CD8-positive, alpha-beta memory T cell (primary cell): ENCODE measurements at regions not wholly inside any gene's neighbourhood (a gene's known extent, or its start where the extent isn't known, plus 50 kb on each side); places are given as distances from the start of the nearest gene placed in this dataset.

Source experiments
- CTCF ChIA-PET: fragments of 350-600 bp; sonication (Branson Sonifier 250); formaldehyde crosslinking; loops from one replicate; lab custom pipeline; 2021; ENCODE audit warnings: antibody characterized with exemption; lab: Charles Lee
- POLR2A ChIA-PET: fragments of 350-600 bp; sonication (Branson Sonifier 250); formaldehyde crosslinking; loops from one replicate; lab custom pipeline; 2021; ENCODE audit warnings: antibody characterized with exemption; lab: Charles Lee
- DNase-seq, 5 donors: peaks; one replicate each; pipeline versions ENCODE4 v3.0.0 to v3.0.0-alpha.2; 2020 to 2022; ENCODE audit warnings: mixed read lengths in 1 of 5
- H3K27ac ChIP-seq: one replicate; pipeline ENCODE4 v1.7.0; 2013; ENCODE audit warnings: low read depth, mild to moderate bottlenecking, low read length, moderate library complexity
- H3K27me3 ChIP-seq: 2 replicates; pipeline ENCODE4 v1.7.0; 2013; ENCODE audit warnings: low read length, mild to moderate bottlenecking; ENCODE audit not compliant: insufficient read depth, poor library complexity, severe bottlenecking
- H3K36me3 ChIP-seq: 2 replicates; pipeline ENCODE4 v1.7.0; 2013; ENCODE audit warnings: mild to moderate bottlenecking, low read length, moderate library complexity; ENCODE audit not compliant: insufficient read depth
- H3K4me1 ChIP-seq: 2 replicates; pipeline ENCODE4 v1.7.0; 2013; ENCODE audit warnings: mild to moderate bottlenecking, low read length, moderate library complexity; ENCODE audit not compliant: insufficient read depth
- H3K4me3 ChIP-seq: 2 replicates; pipeline ENCODE4 v1.7.0; 2013; ENCODE audit warnings: mild to moderate bottlenecking, low read length
- H3K9me3 ChIP-seq: 2 replicates; pipeline ENCODE4 v1.7.0; 2013; ENCODE audit warnings: mild to moderate bottlenecking, low read length
- H3K27ac Mint-ChIP-seq, 8 donors: one replicate each; pipeline ENCODE4 v1.8.0; 2020 to 2021; ENCODE audit warnings: mixed read lengths in 8 of 8, mild to moderate bottlenecking in 6 of 8, inconsistent platforms in 3 of 8, moderate library complexity in 3 of 8
- H3K27me3 Mint-ChIP-seq, 2 donors: one replicate each; pipeline ENCODE4 v1.8.0; 2020 to 2021; ENCODE audit warnings: mixed read lengths in 2 of 2, mild to moderate bottlenecking in 1 of 2, moderate library complexity in 1 of 2
- H3K36me3 Mint-ChIP-seq, 3 donors: one replicate each; pipeline ENCODE4 v1.8.0; 2020 to 2021; ENCODE audit warnings: mixed read lengths in 3 of 3, inconsistent platforms in 1 of 3, mild to moderate bottlenecking in 1 of 3
- H3K4me1 Mint-ChIP-seq, 3 donors: one replicate each; pipeline ENCODE4 v1.8.0; 2020 to 2021; ENCODE audit warnings: mixed read lengths in 3 of 3, inconsistent platforms in 1 of 3, mild to moderate bottlenecking in 1 of 3
- H3K4me3 Mint-ChIP-seq, 7 donors: one replicate each; pipeline ENCODE4 v1.8.0; 2020 to 2021; ENCODE audit warnings: mixed read lengths in 7 of 7, mild to moderate bottlenecking in 6 of 7, moderate library complexity in 4 of 7, inconsistent platforms in 2 of 7
- H3K9me3 Mint-ChIP-seq, 5 donors: one replicate each; pipeline ENCODE4 v1.8.0; 2020 to 2022; ENCODE audit warnings: mixed read lengths in 5 of 5, mild to moderate bottlenecking in 3 of 5, moderate library complexity in 2 of 5, inconsistent platforms in 1 of 5

DNA sequence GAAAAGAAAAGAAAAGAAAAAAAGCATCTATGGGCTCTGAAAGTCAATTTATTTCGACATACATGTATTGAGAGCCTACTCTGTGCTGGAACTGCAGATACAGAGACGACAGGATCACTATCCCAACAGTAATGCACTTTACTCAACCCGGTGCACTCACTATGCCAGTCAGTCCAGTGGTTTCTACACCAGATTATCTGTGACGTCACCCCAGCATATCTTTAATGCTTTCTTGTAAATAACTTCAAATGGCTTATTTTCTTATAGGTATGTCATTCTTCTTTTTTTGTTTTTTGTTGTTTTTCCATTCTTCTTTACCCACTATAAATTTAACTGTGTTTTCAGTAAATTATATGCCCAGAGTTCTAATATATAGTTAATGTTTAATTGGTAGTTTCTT, 800.0 kb upstream of the FANCL start:
- no peak overlapping the region for H3K27ac ChIP-seq
- no peak for DNase-seq
- H3K27me3 ChIP-seq: no peaks in the 10 kb centered on the region
- no peaks in the 10 kb centered on the region for H3K9me3 ChIP-seq
- no peak overlapping the region for H3K4me3 ChIP-seq
- Mint-ChIP-seq H3K4me3 (no peak overlapping the region), H3K27ac (no peak overlapping the region), H3K36me3 (no peaks in the 10 kb centered on the region), H3K27me3 (no peaks in the 10 kb centered on the region), H3K4me1 (no peaks in the 10 kb centered on the region), H3K9me3 (peaks cover 0 to 16% (median 2%) of the 10 kb centered on the region in 5 donors)
- CTCF ChIA-PET: no interaction called here
- no peaks in the 10 kb centered on the region for H3K36me3 ChIP-seq
- POLR2A ChIA-PET: no interaction called here
- H3K4me1 ChIP-seq: no peaks in the 10 kb centered on the region

DNA sequence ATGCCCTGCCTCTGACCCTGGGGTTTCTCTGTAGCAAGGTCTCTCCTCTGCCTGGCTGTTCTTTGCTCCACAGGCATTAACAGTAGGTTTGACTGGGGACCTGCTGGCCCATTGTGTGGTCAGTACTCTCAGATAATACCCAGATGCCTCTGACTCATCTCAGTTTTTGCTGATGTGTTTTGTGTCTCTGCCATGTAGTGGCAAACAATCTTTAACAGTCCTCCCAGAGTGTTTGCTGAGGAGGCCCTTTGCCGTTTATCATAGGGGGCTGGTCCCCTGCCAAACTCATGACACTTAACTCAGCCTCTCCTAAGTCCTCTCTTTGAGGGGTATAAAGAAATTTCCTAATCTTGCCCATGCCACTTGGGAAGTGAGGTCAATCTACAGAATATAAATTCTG, 793.7 kb upstream of the FANCL start:
- no peak for DNase-seq
- Mint-ChIP-seq H3K27me3 (peaks cover 0 to 1% of the 10 kb centered on the region in 2 donors), H3K4me1 (no peaks in the 10 kb centered on the region), H3K27ac (peak overlapping the region in 1 of 8 donors; percentile 18), H3K36me3 (no peaks in the 10 kb centered on the region), H3K9me3 (peaks cover 0 to 11% (median 2%) of the 10 kb centered on the region in 5 donors), H3K4me3 (no peak overlapping the region)
- no peaks in the 10 kb centered on the region for H3K9me3 ChIP-seq
- no peak overlapping the region for H3K27ac ChIP-seq
- no peaks in the 10 kb centered on the region for H3K4me1 ChIP-seq
- H3K27me3 ChIP-seq: no peaks in the 10 kb centered on the region
- no peak overlapping the region for H3K4me3 ChIP-seq
- ChIA-PET POLR2A (no interaction called here), CTCF (no interaction called here)
- no peaks in the 10 kb centered on the region for H3K36me3 ChIP-seq

DNA sequence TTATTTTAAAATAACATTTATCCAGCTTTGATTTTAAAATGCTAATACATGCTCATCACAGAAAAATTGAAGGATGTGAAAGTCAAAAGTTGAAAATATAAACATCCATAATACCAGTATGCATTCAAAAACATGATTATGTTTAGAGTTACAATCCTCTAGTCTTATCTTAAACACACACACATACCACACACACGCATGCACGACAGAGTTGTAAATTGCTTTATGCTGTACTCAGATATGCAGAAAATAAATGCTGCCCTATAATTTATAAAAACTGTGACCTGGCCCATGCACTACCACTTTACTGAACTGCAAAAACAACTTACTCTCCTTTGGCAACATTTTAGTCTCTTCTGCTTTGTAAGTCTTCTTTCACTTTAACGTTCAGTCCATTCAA, 793.0 kb upstream of the FANCL start:
- no peak overlapping the region for H3K27ac ChIP-seq
- DNase-seq: no peak
- no peaks in the 10 kb centered on the region for H3K9me3 ChIP-seq
- H3K27me3 ChIP-seq: no peaks in the 10 kb centered on the region
- peaks cover 0 to 11% (median 2%) of the 10 kb centered on the region in 5 donors for H3K9me3 Mint-ChIP-seq
- H3K4me1 Mint-ChIP-seq: no peaks in the 10 kb centered on the region
- H3K27ac Mint-ChIP-seq: no peak overlapping the region
- no peaks in the 10 kb centered on the region for H3K36me3 ChIP-seq
- H3K4me1 ChIP-seq: no peaks in the 10 kb centered on the region
- ChIA-PET POLR2A (no interaction called here), CTCF (no interaction called here)
- H3K36me3 Mint-ChIP-seq: no peaks in the 10 kb centered on the region
- peaks cover 0 to 1% of the 10 kb centered on the region in 2 donors for H3K27me3 Mint-ChIP-seq
- no peak overlapping the region for H3K4me3 ChIP-seq
- H3K4me3 Mint-ChIP-seq: no peak overlapping the region

DNA sequence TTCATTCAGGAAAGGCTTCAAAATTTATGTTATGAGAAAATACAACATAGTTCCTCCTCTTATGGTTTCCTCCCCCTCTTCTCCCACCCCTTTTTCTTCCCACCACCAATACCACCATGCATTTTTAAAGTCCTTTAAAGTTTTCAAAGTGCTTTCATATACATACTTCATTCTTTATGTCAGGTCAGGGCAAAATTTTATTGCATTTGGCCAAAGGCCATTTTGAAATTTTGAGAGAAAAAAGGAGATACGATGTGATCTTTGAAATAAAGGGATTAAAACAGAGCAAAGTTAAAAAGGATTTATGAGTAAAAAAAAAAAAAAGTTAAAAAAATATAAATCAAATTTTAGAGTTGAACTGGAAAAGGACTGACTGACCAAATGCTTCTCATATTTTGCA, 792.5 kb upstream of the FANCL start:
- Mint-ChIP-seq H3K27ac (no peak overlapping the region), H3K9me3 (peaks cover 0 to 11% (median 2%) of the 10 kb centered on the region in 5 donors), H3K4me3 (no peak overlapping the region), H3K4me1 (no peaks in the 10 kb centered on the region), H3K27me3 (peaks cover 0 to 1% of the 10 kb centered on the region in 2 donors), H3K36me3 (no peaks in the 10 kb centered on the region)
- Histone ChIP-seq H3K27ac (no peak overlapping the region), H3K9me3 (no peaks in the 10 kb centered on the region), H3K4me1 (no peaks in the 10 kb centered on the region), H3K4me3 (no peak overlapping the region), H3K36me3 (no peaks in the 10 kb centered on the region), H3K27me3 (no peaks in the 10 kb centered on the region)
- ChIA-PET POLR2A (no interaction called here), CTCF (no interaction called here)
- no peak for DNase-seq

DNA sequence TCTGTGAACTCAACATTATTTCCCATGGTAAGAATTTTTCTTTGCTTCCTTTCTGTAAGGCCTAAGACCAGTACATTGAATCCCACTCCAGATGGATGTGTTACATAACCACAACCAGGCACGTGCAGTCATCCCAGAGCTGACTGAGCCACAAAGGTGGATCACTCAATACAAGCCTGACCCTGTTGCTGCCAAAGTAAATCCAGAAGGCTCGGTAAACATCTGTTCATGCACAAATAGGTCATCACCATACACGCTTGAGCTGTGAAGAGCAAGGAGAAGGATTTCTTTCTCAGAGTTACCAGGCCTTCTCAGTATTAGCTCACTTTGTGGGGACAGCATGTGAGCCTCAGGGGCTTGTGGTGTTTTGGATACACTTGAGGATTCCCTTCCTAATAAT, 791.4 kb upstream of the FANCL start:
- Mint-ChIP-seq H3K36me3 (no peaks in the 10 kb centered on the region), H3K27me3 (peaks cover 0 to 1% of the 10 kb centered on the region in 2 donors), H3K4me3 (no peak overlapping the region), H3K4me1 (no peaks in the 10 kb centered on the region), H3K27ac (no peak overlapping the region), H3K9me3 (peaks cover 0 to 4% (median 3%) of the 10 kb centered on the region in 5 donors)
- Histone ChIP-seq H3K4me3 (no peak overlapping the region), H3K27ac (no peak overlapping the region), H3K9me3 (no peaks in the 10 kb centered on the region), H3K4me1 (no peaks in the 10 kb centered on the region), H3K27me3 (no peaks in the 10 kb centered on the region), H3K36me3 (no peaks in the 10 kb centered on the region)
- no peak for DNase-seq
- ChIA-PET POLR2A (no interaction called here), CTCF (no interaction called here)

DNA sequence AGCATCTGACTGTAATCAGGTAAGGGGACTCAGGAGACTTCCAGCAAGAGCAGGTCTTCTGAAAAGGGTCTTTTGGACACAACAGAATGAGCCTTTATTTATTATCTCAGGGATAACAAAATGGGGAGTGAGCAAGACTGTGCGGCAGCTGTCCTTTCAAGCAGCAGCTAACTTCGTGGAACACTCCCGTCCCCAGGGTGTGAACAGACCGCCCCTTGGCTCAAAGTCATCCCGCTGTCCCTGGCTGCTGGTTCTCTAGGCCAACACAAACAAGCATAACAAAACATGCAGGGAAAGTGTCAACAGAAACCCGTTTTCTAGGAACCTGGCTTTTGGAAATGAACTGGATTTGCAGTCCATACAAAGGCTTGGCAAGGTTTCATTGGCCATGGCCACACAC, 787.9 kb upstream of the FANCL start:
- POLR2A ChIA-PET: no interaction called here
- no peaks in the 10 kb centered on the region for H3K36me3 Mint-ChIP-seq

DNA sequence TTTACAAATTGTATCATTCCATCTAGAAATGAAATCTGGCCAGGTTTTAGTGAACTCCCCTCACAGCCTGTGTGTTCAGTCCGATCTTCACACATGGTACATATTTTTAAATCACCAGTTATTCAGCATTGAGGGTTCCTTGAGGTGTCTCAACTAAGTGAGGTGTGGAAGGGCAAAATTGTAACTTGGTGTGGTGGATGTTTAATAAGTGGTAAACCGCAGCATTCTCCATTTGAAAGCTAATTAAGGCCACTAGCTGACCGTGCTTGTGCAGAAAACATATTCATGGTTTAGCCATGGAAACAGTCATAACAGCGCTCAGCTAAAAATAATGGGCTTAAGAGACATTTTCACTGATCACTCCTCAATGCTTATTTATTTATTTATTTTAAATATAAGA, 786.2 kb upstream of the FANCL start:
- Histone ChIP-seq H3K27ac (no peak overlapping the region), H3K4me3 (no peak overlapping the region), H3K27me3 (no peaks in the 10 kb centered on the region), H3K36me3 (no peaks in the 10 kb centered on the region), H3K9me3 (no peaks in the 10 kb centered on the region), H3K4me1 (no peaks in the 10 kb centered on the region)
- DNase-seq: no peak
- H3K27me3 Mint-ChIP-seq: peaks cover 0 to 1% of the 10 kb centered on the region in 2 donors
- no peak overlapping the region for H3K27ac Mint-ChIP-seq
- ChIA-PET CTCF (no interaction called here), POLR2A (no interaction called here)
- no peaks in the 10 kb centered on the region for H3K4me1 Mint-ChIP-seq
- peaks cover 0 to 2% (median 0%) of the 10 kb centered on the region in 5 donors for H3K9me3 Mint-ChIP-seq
- H3K4me3 Mint-ChIP-seq: no peak overlapping the region
- H3K36me3 Mint-ChIP-seq: no peaks in the 10 kb centered on the region

More for the DNA sequence above, 787.9 kb upstream of the FANCL start:
- H3K4me3 Mint-ChIP-seq: no peak overlapping the region
- no peak for DNase-seq
- CTCF ChIA-PET: no interaction called here
- Histone ChIP-seq H3K9me3 (no peaks in the 10 kb centered on the region), H3K4me1 (no peaks in the 10 kb centered on the region), H3K27me3 (no peaks in the 10 kb centered on the region), H3K36me3 (no peaks in the 10 kb centered on the region), H3K4me3 (no peak overlapping the region), H3K27ac (no peak overlapping the region)
- H3K27me3 Mint-ChIP-seq: peaks cover 0 to 1% of the 10 kb centered on the region in 2 donors
- no peaks in the 10 kb centered on the region for H3K4me1 Mint-ChIP-seq
- H3K9me3 Mint-ChIP-seq: peaks cover 0 to 2% (median 0%) of the 10 kb centered on the region in 5 donors
- no peak overlapping the region for H3K27ac Mint-ChIP-seq

DNA sequence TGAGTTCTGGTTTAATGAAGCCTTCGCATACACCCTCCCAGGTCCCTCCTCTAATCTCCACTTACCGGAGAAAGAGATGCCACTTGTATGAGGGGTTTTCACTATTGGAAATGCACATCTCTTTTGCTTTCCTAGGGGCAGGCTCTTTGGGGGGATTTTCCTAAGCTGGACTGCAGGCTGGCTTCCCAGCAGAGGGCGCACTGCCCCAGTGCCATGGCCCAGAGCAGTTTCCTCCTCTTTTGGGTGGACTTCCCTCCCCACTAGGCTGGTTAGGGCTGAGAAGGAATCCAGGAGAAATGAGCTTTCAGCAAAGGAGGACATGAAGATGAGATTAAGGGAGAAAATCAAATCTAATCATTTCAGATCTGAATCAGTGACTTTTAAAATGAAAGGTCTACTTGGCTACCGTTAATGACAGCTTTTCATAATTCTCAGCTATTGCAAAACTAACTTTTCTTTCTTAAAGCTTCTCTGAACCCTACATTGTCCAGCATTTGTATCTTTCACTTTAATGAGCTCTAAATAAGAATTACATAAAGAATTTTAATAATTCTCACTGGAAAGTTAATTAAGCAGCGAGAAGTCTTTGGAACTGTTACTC, 784.1 kb upstream of the FANCL start:
- H3K4me1 ChIP-seq: no peaks in the 10 kb centered on the region
- H3K4me1 Mint-ChIP-seq: no peaks in the 10 kb centered on the region
- peaks cover 0 to 1% of the 10 kb centered on the region in 2 donors for H3K27me3 Mint-ChIP-seq
- CTCF ChIA-PET: no interaction called here
- no peaks in the 10 kb centered on the region for H3K9me3 ChIP-seq
- H3K9me3 Mint-ChIP-seq: peaks cover 0 to 2% (median 0%) of the 10 kb centered on the region in 5 donors
- DNase-seq: no peak
- no peaks in the 10 kb centered on the region for H3K27me3 ChIP-seq
- no peak overlapping the region for H3K4me3 ChIP-seq
- H3K27ac Mint-ChIP-seq: no peak overlapping the region
- POLR2A ChIA-PET: no interaction called here
- H3K36me3 ChIP-seq: no peaks in the 10 kb centered on the region
- no peaks in the 10 kb centered on the region for H3K36me3 Mint-ChIP-seq
- no peak overlapping the region for H3K27ac ChIP-seq
- no peak overlapping the region for H3K4me3 Mint-ChIP-seq
